ENCODE measurements at regions not wholly inside any gene's neighbourhood (a gene's known extent, or its start where the extent isn't known, plus 50 kb on each side); places are given as distances from the start of the nearest gene placed in this dataset.

- no peaks in the 10 kb centered on the region for H3K9me3 ChIP-seq (replicated peaks; ENCODE audit: control insufficient read depth, insufficient read depth, low read length)
- 6% methylated on average over 2 of the region's 2 CpGs for WGBS (ENCODE audit: insufficient coverage, insufficient replicate concordance, low lambda C conversion rate, missing lambda C conversion rate)
- no peak for DNase-seq (ENCODE audit: low read depth, low spot score)
- H3K4me3 ChIP-seq: no peak overlapping the region
- H4K20me1 ChIP-seq (ENCODE audit: control insufficient read depth, insufficient read depth): no peaks in the 10 kb centered on the region
- ChIA-PET SMC1A (ENCODE audit: uncharacterized antibody, unreplicated experiment) (no interaction called here), RAD21 (ENCODE audit: unreplicated experiment) (no interaction called here), POLR2A (no interaction called here), CTCF (no interaction called here)
- in situ Hi-C loops (cut with MboI): no loop called here
- intact Hi-C loops (cut with micrococcal nuclease; ENCODE audit: unreplicated experiment): no loop called here
- no peaks in the 10 kb centered on the region for H3K36me3 ChIP-seq (ENCODE audit: control insufficient read depth in 2 of 2, insufficient read depth in 2 of 2, low read length in 1 of 2)
- peak; percentile 91 for ATAC-seq
- H3K79me2 ChIP-seq (ENCODE audit: control insufficient read depth, insufficient read depth, low read length): no peaks in the 10 kb centered on the region
- H2AFZ ChIP-seq (ENCODE audit: control insufficient read depth, low read depth, low read length): no peak overlapping the region
- no peaks in the 10 kb centered on the region for H3K27me3 ChIP-seq (replicated peaks in 1 of 2; ENCODE audit: control insufficient read depth in 2 of 2, insufficient read depth in 2 of 2, low read length in 1 of 2)
- peak; percentile 61 for TF ChIP-seq MEF2B (IDR thresholded peaks at IDR 0.05; ENCODE audit: partially characterized antibody, poor library complexity, severe bottlenecking)
- peak; percentile 91 for TF ChIP-seq NR2F1 (conservative IDR thresholded peaks at IDR 0.05)
- TF ChIP-seq MTA2 (IDR thresholded peaks at IDR 0.05; ENCODE audit: low read depth): peak; percentile 69; the same call in 1 of the 2 replicates
- TF ChIP-seq BCL3 (IDR thresholded peaks at IDR 0.05; ENCODE audit: borderline replicate concordance, insufficient read depth, low read depth, low read length, poor library complexity, severe bottlenecking): no peak
- peak; percentile 59 for TF ChIP-seq NR2C1 (IDR thresholded peaks at IDR 0.05)
- peak in 1 of 2 experiments; percentile 17; a peak in 1 of 4 replicates for TF ChIP-seq BHLHE40 (IDR thresholded peaks at IDR 0.05; ENCODE audit: borderline replicate concordance in 1 of 2, low read depth in 2 of 2, low read length in 1 of 2)
- FAIRE-seq: no peak
- H3K4me1 ChIP-seq (ENCODE audit: control insufficient read depth, insufficient read depth, low read length): no peaks in the 10 kb centered on the region
- no TSS peak for BruUV-seq (replicated peaks)
- no peak overlapping the region for H3K9ac ChIP-seq (ENCODE audit: control insufficient read depth, insufficient read depth, low read length)
- no peak overlapping the region for H3K27ac ChIP-seq (ENCODE audit: control insufficient read depth, insufficient read depth)
- H3K4me2 ChIP-seq (ENCODE audit: control insufficient read depth, insufficient read depth): no peak overlapping the region
Measured at GRCh38 chr4:63708661-63709060, 700.6 kb downstream of the TECRL start.

GRCh38 chr4:63700569-63700968, 708.7 kb downstream of the TECRL start:
- POLR2A ChIA-PET: no interaction called here
- SMC1A ChIA-PET (ENCODE audit: uncharacterized antibody, unreplicated experiment): interaction anchor here (1.1 kb wide), 1 partner anchor 9 kb away, joined by 3 read pairs; no protein-coding TSS in a partner anchor
- 40% methylated on average over 6 of the region's 6 CpGs for WGBS (ENCODE audit: insufficient coverage, insufficient replicate concordance, low lambda C conversion rate, missing lambda C conversion rate)
- Histone ChIP-seq H3K79me2 (ENCODE audit: control insufficient read depth, insufficient read depth, low read length) (no peaks in the 10 kb centered on the region), H3K9me3 (replicated peaks; ENCODE audit: control insufficient read depth, insufficient read depth, low read length) (no peaks in the 10 kb centered on the region), H2AFZ (ENCODE audit: control insufficient read depth, low read depth, low read length) (no peak overlapping the region), H3K4me2 (ENCODE audit: control insufficient read depth, insufficient read depth) (no peak overlapping the region), H4K20me1 (ENCODE audit: control insufficient read depth, insufficient read depth) (no peaks in the 10 kb centered on the region), H3K9ac (ENCODE audit: control insufficient read depth, insufficient read depth, low read length) (no peak overlapping the region), H3K27me3 (replicated peaks in 1 of 2; ENCODE audit: control insufficient read depth in 2 of 2, insufficient read depth in 2 of 2, low read length in 1 of 2) (no peaks in the 10 kb centered on the region), H3K4me1 (ENCODE audit: control insufficient read depth, insufficient read depth, low read length) (no peaks in the 10 kb centered on the region), H3K4me3 (no peak overlapping the region), H3K27ac (ENCODE audit: control insufficient read depth, insufficient read depth) (no peak overlapping the region), H3K36me3 (ENCODE audit: control insufficient read depth in 2 of 2, insufficient read depth in 2 of 2, low read length in 1 of 2) (no peaks in the 10 kb centered on the region)
- no TSS peak for BruUV-seq (replicated peaks)
- DNase-seq (ENCODE audit: low read depth, low spot score) (no peak), ATAC-seq (no peak), FAIRE-seq (no peak)
- RAD21 ChIA-PET (ENCODE audit: unreplicated experiment): no interaction called here
- intact Hi-C loops (cut with micrococcal nuclease; ENCODE audit: unreplicated experiment): no loop called here
- in situ Hi-C loops (cut with MboI): no loop called here
- CTCF ChIA-PET: no interaction called here
- TF ChIP-seq PAX8 (IDR thresholded peaks at IDR 0.05): no peak
- no peak for TF ChIP-seq MYC (IDR thresholded peaks at IDR 0.05; ENCODE audit: insufficient read depth, insufficient read length, insufficient replicate concordance, low read length, severe bottlenecking)
- TF ChIP-seq SIN3A (IDR thresholded peaks at IDR 0.05; ENCODE audit: low read depth, low read length): no peak
- TF ChIP-seq, protein P1, sequence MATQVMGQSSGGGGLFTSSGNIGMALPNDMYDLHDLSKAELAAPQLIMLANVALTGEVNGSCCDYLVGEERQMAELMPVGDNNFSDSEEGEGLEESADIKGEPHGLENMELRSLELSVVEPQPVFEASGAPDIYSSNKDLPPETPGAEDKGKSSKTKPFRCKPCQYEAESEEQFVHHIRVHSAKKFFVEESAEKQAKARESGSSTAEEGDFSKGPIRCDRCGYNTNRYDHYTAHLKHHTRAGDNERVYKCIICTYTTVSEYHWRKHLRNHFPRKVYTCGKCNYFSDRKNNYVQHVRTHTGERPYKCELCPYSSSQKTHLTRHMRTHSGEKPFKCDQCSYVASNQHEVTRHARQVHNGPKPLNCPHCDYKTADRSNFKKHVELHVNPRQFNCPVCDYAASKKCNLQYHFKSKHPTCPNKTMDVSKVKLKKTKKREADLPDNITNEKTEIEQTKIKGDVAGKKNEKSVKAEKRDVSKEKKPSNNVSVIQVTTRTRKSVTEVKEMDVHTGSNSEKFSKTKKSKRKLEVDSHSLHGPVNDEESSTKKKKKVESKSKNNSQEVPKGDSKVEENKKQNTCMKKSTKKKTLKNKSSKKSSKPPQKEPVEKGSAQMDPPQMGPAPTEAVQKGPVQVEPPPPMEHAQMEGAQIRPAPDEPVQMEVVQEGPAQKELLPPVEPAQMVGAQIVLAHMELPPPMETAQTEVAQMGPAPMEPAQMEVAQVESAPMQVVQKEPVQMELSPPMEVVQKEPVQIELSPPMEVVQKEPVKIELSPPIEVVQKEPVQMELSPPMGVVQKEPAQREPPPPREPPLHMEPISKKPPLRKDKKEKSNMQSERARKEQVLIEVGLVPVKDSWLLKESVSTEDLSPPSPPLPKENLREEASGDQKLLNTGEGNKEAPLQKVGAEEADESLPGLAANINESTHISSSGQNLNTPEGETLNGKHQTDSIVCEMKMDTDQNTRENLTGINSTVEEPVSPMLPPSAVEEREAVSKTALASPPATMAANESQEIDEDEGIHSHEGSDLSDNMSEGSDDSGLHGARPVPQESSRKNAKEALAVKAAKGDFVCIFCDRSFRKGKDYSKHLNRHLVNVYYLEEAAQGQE (IDR thresholded peaks at IDR 0.05; ENCODE audit: low read depth, low read length): no peak
- no peak for TF ChIP-seq RFX5 (IDR thresholded peaks at IDR 0.05; ENCODE audit: low read depth, low read length)
- TF ChIP-seq BCL3 (IDR thresholded peaks at IDR 0.05; ENCODE audit: borderline replicate concordance, insufficient read depth, low read depth, low read length, poor library complexity, severe bottlenecking): no peak

All from GM12878 (cell line).